A673 (cell line): ENCODE measurements at regions not wholly inside any gene's neighbourhood (a gene's known extent, or its start where the extent isn't known, plus 50 kb on each side); places are given as distances from the start of the nearest gene placed in this dataset.

Source experiments
- CTCF ChIP-seq: fragments of 300-800, 200-600 bp; sonication (generic); conservative IDR thresholded peaks from 2 replicates; pipeline ENCODE4 v1.5.1; 2017; ENCODE audit warnings: low read depth, mild to moderate bottlenecking, antibody characterized with exemption, low read length, moderate library complexity, mixed read lengths
- EZH2 ChIP-seq: fragments of 200-600 bp; sonication (generic); IDR thresholded peaks from 2 replicates; pipeline ENCODE4 v1.6.1; 2017; ENCODE audit warnings: borderline replicate concordance, low read depth, mild to moderate bottlenecking, mixed read lengths, antibody characterized with exemption, low read length; ENCODE audit not compliant: poor library complexity, severe bottlenecking

DNA sequence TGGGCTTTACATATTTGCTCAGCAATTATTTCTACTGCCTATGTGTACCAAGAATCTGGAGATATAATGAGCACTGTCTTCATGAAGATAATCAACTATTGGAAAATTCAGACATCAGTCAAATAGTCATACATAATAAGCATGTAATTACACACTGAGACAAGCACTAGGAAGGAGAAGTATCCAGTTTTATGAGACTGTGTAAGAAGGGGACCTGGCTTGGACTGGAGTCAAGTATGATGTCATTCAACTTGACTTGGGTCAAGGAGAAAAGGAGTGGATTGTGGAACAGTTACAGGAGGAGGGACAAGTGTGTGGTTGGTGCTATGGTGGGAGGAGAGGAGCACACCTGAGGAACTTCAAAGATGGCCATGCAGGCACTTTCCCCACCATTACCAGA is 419.8 kb upstream of the TRIB2 start:
- TF ChIP-seq EZH2 (no peak), CTCF (no peak)
